Left lung (tissue), 4 donors: ENCODE measurements at regions not wholly inside any gene's neighbourhood (a gene's known extent, or its start where the extent isn't known, plus 50 kb on each side); places are given as distances from the start of the nearest gene placed in this dataset.
"Not testable (repeated sequence)": the region's sequence is repeated elsewhere in the genome, so short reads cannot be mapped to it uniquely, and the experiment has no call there.

Source experiments
- ATAC-seq: fragments of 200-7000 bp; cut with Tn5 transposase; one replicate; pipeline ENCODE4 v1.9.1; 2020; ENCODE audit warnings: moderate library complexity
- DNase-seq, 4 donors: peaks; one replicate each; pipeline ENCODE4 v3.0.0-alpha.2; 2013 to 2020
- H3K27ac ChIP-seq, 2 donors: fragments of 200-600 bp; sonication (generic) in 1 of 2; one replicate each; pipeline versions ENCODE4 v1.5.0 to v1.8.0; 2020 to 2021
- H3K27me3 ChIP-seq, 2 donors: fragments of 200-600 bp; sonication (generic) in 1 of 2; one replicate each; pipeline versions ENCODE4 v1.5.0 to v1.8.0; 2020 to 2021
- H3K36me3 ChIP-seq, 2 donors: fragments of 200-600 bp; sonication (generic) in 1 of 2; one replicate each; pipeline versions ENCODE4 v1.5.0 to v1.8.0; 2020 to 2021
- H3K4me1 ChIP-seq, 2 donors: fragments of 200-600 bp; one replicate each; pipeline ENCODE4 v1.8.0; 2021
- H3K4me3 ChIP-seq, 2 donors: fragments of 200-600 bp; sonication (generic) in 1 of 2; one replicate each; pipeline versions ENCODE4 v1.5.0 to v1.8.0; 2020 to 2021; ENCODE audit warnings: mild to moderate bottlenecking in 1 of 2
- H3K9me3 ChIP-seq, 2 donors: fragments of 200-600 bp; sonication (generic) in 1 of 2; one replicate each; pipeline versions ENCODE4 v1.5.0 to v1.8.0; 2020 to 2021
- CTCF ChIP-seq, 2 donors: fragments of 200-600 bp; sonication (generic) in 1 of 2; IDR thresholded peaks; one replicate each; pipeline versions ENCODE4 v1.5.0 to v1.8.0; 2021; ENCODE audit warnings: antibody characterized with exemption in 2 of 2
- intact Hi-C, 2 donors: fragments of 100-400 bp; cut with DNase I; formaldehyde crosslinking; loops; one replicate each; pipeline versions ENCODE4 v1.11.2 to v1.14.2; 2022
- donor health status: DM: no; HTN: yes; CAD: no.
- donor health status: DM: no; HTN: no; CAD: no.

- Histone ChIP-seq H3K4me3 (no peak overlapping the region), H3K36me3 (no peaks in the 10 kb centered on the region), H3K27ac (no peak overlapping the region), H3K9me3 (no peaks in the 10 kb centered on the region), H3K27me3 (no peaks in the 10 kb centered on the region), H3K4me1 (peaks cover 0 to 8% of the 10 kb centered on the region in 2 donors)
- DNase-seq (no peak), ATAC-seq (no peak)
- intact Hi-C loops: no loop called here
- no peak for TF ChIP-seq CTCF (IDR thresholded peaks at IDR 0.05)
Observed at GRCh38 chr16:79386299-79386698, 214.2 kb downstream of the MAF start.

- Histone ChIP-seq H3K27me3 (no peaks in the 10 kb centered on the region), H3K36me3 (no peaks in the 10 kb centered on the region), H3K4me1 (peaks cover 0 to 15% of the 10 kb centered on the region in 2 donors), H3K27ac (no peak overlapping the region), H3K9me3 (no peaks in the 10 kb centered on the region), H3K4me3 (no peak overlapping the region)
- ATAC-seq (peak; percentile 56), DNase-seq (peak in 2 of 4 donors; percentile 28 to 56)
- TF ChIP-seq CTCF (IDR thresholded peaks at IDR 0.05): no peak
- intact Hi-C loops: no loop called here
Observed at GRCh38 chr16:79381603-79382042, 218.9 kb downstream of the MAF start.

- DNase-seq (peak in 2 of 4 donors; percentile 12 to 16), ATAC-seq (peak; percentile 18)
- no peaks in the 10 kb centered on the region for H3K36me3 ChIP-seq
- no peak overlapping the region for H3K4me3 ChIP-seq
- H3K27me3 ChIP-seq: no peaks in the 10 kb centered on the region
- H3K9me3 ChIP-seq: no peaks in the 10 kb centered on the region
- no peak for TF ChIP-seq CTCF (IDR thresholded peaks at IDR 0.05)
- intact Hi-C loops: no loop called here
- H3K4me1 ChIP-seq: peaks cover 0 to 15% of the 10 kb centered on the region in 2 donors
- no peak overlapping the region for H3K27ac ChIP-seq
Observed at GRCh38 chr16:79380995-79381602, 219.4 kb downstream of the MAF start.

- DNase-seq: no peak
- no peak for ATAC-seq
- Histone ChIP-seq H3K27ac (no peak overlapping the region), H3K9me3 (no peaks in the 10 kb centered on the region), H3K36me3 (no peaks in the 10 kb centered on the region), H3K27me3 (no peaks in the 10 kb centered on the region), H3K4me3 (no peak overlapping the region), H3K4me1 (peaks cover 0 to 15% of the 10 kb centered on the region in 2 donors)
- intact Hi-C loops: no loop called here
- no peak for TF ChIP-seq CTCF (IDR thresholded peaks at IDR 0.05)
Observed at GRCh38 chr16:79379095-79379494, 221.4 kb downstream of the MAF start.

- H3K27ac ChIP-seq, H3K36me3 ChIP-seq, DNase-seq, H3K27me3 ChIP-seq, H3K4me3 ChIP-seq, intact Hi-C loops, H3K9me3 ChIP-seq, ATAC-seq: not testable (repeated sequence)
- H3K4me1 ChIP-seq: peaks cover 0 to 15% of the 10 kb centered on the region in 2 donors
Observed at GRCh38 chr16:79377082-79377481, 223.5 kb downstream of the MAF start.

- ATAC-seq (no peak), DNase-seq (no peak)
- TF ChIP-seq CTCF (IDR thresholded peaks at IDR 0.05): no peak
- intact Hi-C loops: no loop called here
- H3K36me3 ChIP-seq: no peaks in the 10 kb centered on the region
- no peaks in the 10 kb centered on the region for H3K4me1 ChIP-seq
- no peaks in the 10 kb centered on the region for H3K27me3 ChIP-seq
- no peak overlapping the region for H3K27ac ChIP-seq
- no peaks in the 10 kb centered on the region for H3K9me3 ChIP-seq
- H3K4me3 ChIP-seq: no peak overlapping the region
Observed at GRCh38 chr16:79375351-79375750, 225.2 kb downstream of the MAF start.
